ENCODE measurements at regions not wholly inside any gene's neighbourhood (a gene's known extent, or its start where the extent isn't known, plus 50 kb on each side); places are given as distances from the start of the nearest gene placed in this dataset.

DNA sequence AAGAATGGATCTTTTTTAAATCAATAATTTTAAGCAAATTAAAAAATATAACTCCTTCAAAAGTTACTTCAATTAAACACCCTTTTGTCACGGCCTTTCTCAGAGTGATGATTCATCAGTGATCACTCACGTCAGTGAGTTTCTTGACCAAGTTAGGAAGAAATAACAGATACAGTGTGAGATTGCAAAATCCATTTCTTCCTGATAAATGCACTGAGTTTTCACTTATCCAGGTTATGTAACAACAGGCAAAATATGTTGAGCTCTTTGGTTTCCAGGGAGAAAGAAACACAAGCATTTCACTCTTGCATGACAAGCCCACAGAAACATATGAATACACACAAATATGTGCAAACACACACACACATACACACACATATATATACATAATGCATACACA lies 195.9 kb upstream of the CYRIA start:
- TF ChIP-seq EZH2 (IDR thresholded peaks at IDR 0.05) (no peak), YY1 (IDR thresholded peaks at IDR 0.05; ENCODE audit: extremely low read depth, insufficient replicate concordance, low read depth, low read length) (no peak), POLR2AphosphoS5 (IDR thresholded peaks at IDR 0.05; ENCODE audit: low read depth, low read length) (no peak), CBX3 (IDR thresholded peaks at IDR 0.05; ENCODE audit: low read depth) (no peak)
- TF ChIP-seq, protein P1, sequence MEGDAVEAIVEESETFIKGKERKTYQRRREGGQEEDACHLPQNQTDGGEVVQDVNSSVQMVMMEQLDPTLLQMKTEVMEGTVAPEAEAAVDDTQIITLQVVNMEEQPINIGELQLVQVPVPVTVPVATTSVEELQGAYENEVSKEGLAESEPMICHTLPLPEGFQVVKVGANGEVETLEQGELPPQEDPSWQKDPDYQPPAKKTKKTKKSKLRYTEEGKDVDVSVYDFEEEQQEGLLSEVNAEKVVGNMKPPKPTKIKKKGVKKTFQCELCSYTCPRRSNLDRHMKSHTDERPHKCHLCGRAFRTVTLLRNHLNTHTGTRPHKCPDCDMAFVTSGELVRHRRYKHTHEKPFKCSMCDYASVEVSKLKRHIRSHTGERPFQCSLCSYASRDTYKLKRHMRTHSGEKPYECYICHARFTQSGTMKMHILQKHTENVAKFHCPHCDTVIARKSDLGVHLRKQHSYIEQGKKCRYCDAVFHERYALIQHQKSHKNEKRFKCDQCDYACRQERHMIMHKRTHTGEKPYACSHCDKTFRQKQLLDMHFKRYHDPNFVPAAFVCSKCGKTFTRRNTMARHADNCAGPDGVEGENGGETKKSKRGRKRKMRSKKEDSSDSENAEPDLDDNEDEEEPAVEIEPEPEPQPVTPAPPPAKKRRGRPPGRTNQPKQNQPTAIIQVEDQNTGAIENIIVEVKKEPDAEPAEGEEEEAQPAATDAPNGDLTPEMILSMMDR (IDR thresholded peaks at IDR 0.05 in 2 of 3, conservative IDR thresholded peaks at IDR 0.05 in 1 of 3; ENCODE audit: borderline replicate concordance in 1 of 3, insufficient read depth in 1 of 3, low read depth in 2 of 3, low read length in 2 of 3) = no peak

All from HCT116 (cell line).